DND-41 (cell line): ENCODE measurements at regions not wholly inside any gene's neighbourhood (a gene's known extent, or its start where the extent isn't known, plus 50 kb on each side); places are given as distances from the start of the nearest gene placed in this dataset.

Experiments used
- ATAC-seq: fragments of 200-7000 bp; cut with Tn5 transposase; 3 replicates; pipeline ENCODE4 v1.9.1; 2021; ENCODE audit warnings: low read depth; ENCODE audit not compliant: insufficient read depth
- DNase-seq: peaks from one replicate; pipeline ENCODE4 v3.0.0-alpha.2; 2020
- H2AFZ ChIP-seq: 2 replicates; pipeline ENCODE4 v1.6.0; 2012; ENCODE audit warnings: low read depth, low read length
- H3K27ac ChIP-seq: 2 replicates; pipeline ENCODE4 v1.5.1; 2012; ENCODE audit warnings: low read length, inconsistent platforms
- H3K27me3 ChIP-seq: fragments of 200-600 bp; sonication (generic); 2 replicates; pipeline ENCODE4 v1.6.0; 2012; ENCODE audit warnings: low read length, mild to moderate bottlenecking, inconsistent platforms; ENCODE audit not compliant: insufficient read depth, poor library complexity
- H3K36me3 ChIP-seq: 2 replicates; pipeline ENCODE4 v1.5.1; 2012; ENCODE audit warnings: low read length, inconsistent platforms; ENCODE audit not compliant: insufficient read depth
- H3K4me1 ChIP-seq: 2 replicates; pipeline ENCODE4 v1.5.1; 2012; ENCODE audit warnings: mild to moderate bottlenecking, low read length; ENCODE audit not compliant: insufficient read depth
- H3K4me2 ChIP-seq: 2 replicates; pipeline ENCODE4 v1.6.0; 2012; ENCODE audit warnings: mild to moderate bottlenecking, moderate library complexity, low read length, inconsistent platforms; ENCODE audit not compliant: insufficient read depth
- H3K4me3 ChIP-seq, 2 experiments: fragments of 200-600 bp in 1 of 2; shearing (Covaris generic) in 1 of 2; 2 replicates each; pipeline ENCODE4 v1.5.1; 2012 to 2016; ENCODE audit warnings: inconsistent platforms in 2 of 2, low read length in 2 of 2, mild to moderate bottlenecking in 2 of 2, low read depth in 1 of 2, moderate library complexity in 1 of 2
- H3K79me2 ChIP-seq: 2 replicates; pipeline ENCODE4 v1.6.0; 2012; ENCODE audit warnings: low read length, inconsistent platforms; ENCODE audit not compliant: insufficient read depth
- H3K9ac ChIP-seq: 2 replicates; pipeline ENCODE4 v1.6.0; 2012; ENCODE audit warnings: low read depth, mild to moderate bottlenecking, inconsistent platforms, low read length, moderate library complexity
- H3K9me3 ChIP-seq: 2 replicates; pipeline ENCODE4 v1.5.1; 2012; ENCODE audit warnings: low read length, moderate library complexity, mild to moderate bottlenecking, inconsistent platforms; ENCODE audit not compliant: insufficient read depth, severe bottlenecking
- H4K20me1 ChIP-seq: 2 replicates; pipeline ENCODE4 v1.6.0; 2012; ENCODE audit warnings: low read length; ENCODE audit not compliant: insufficient read depth
- CTCF ChIP-seq: IDR thresholded peaks from 2 replicates; pipeline ENCODE4 v1.5.1; 2012; ENCODE audit warnings: borderline replicate concordance, low read length, moderate library complexity, mild to moderate bottlenecking; ENCODE audit not compliant: poor library complexity, severe bottlenecking; ENCODE audit errors: extremely low read depth
- EZH2 ChIP-seq: IDR thresholded peaks from 3 replicates; pipeline ENCODE4 v1.6.1; 2012; ENCODE audit warnings: borderline replicate concordance, low read depth, mild to moderate bottlenecking, moderate library complexity, low read length, inconsistent platforms; ENCODE audit not compliant: severe bottlenecking

- Histone ChIP-seq H3K4me1 (peaks cover 22% of the 10 kb centered on the region), H3K27me3 (no peaks in the 10 kb centered on the region), H3K9me3 (no peaks in the 10 kb centered on the region), H3K27ac (peak overlapping the region; percentile 48), H3K36me3 (no peaks in the 10 kb centered on the region), H3K9ac (no peak overlapping the region; the same call in 1 of the 2 replicates), H2AFZ (no peak overlapping the region), H3K79me2 (no peaks in the 10 kb centered on the region), H3K4me2 (peak overlapping the region; percentile 6; the same call in 1 of the 2 replicates), H3K4me3 (no peak overlapping the region), H4K20me1 (no peaks in the 10 kb centered on the region)
- ATAC-seq (peak; percentile 28), DNase-seq (no peak)
- TF ChIP-seq EZH2 (no peak), CTCF (no peak)
Measured at GRCh38 chr9:81132796-81133195, 556.6 kb downstream of the TLE1 start.

DNA sequence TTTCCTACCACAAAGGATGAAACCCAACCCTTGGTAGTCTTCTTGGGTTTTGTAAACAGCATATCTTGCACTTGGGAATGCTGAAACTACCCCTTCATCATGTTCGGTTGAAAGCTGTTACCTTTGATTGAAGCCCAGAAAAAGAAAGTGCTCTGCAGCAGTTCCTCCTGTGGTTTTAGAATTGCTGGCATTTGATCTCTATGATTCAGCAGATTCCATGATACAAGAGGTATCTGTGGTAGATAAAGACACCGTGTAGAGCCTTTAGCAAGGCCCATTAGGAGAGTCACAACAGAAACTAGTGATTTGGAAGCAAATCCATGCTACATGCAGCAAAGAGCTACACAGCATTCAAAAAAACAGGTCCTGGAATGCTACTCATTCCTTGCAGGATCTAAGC, 557.0 kb downstream of the TLE1 start:
- Histone ChIP-seq H2AFZ (no peak overlapping the region), H3K4me3 (no peak overlapping the region), H3K4me2 (peak overlapping the region; percentile 6; the same call in 1 of the 2 replicates), H4K20me1 (no peaks in the 10 kb centered on the region), H3K36me3 (no peaks in the 10 kb centered on the region), H3K9ac (no peak overlapping the region; the same call in 1 of the 2 replicates), H3K79me2 (no peaks in the 10 kb centered on the region), H3K27me3 (no peaks in the 10 kb centered on the region), H3K4me1 (peaks cover 22% of the 10 kb centered on the region), H3K9me3 (no peaks in the 10 kb centered on the region), H3K27ac (peak overlapping the region; percentile 48)
- ATAC-seq = peak; percentile 97
- DNase-seq = peak; percentile 50
- TF ChIP-seq EZH2 (no peak), CTCF (no peak)

- Histone ChIP-seq H4K20me1 (no peaks in the 10 kb centered on the region), H2AFZ (no peak overlapping the region), H3K4me1 (peaks cover 27% of the 10 kb centered on the region), H3K4me2 (no peak overlapping the region), H3K4me3 (no peak overlapping the region), H3K36me3 (no peaks in the 10 kb centered on the region), H3K27ac (no peak overlapping the region), H3K9ac (no peak overlapping the region), H3K79me2 (no peaks in the 10 kb centered on the region), H3K9me3 (no peaks in the 10 kb centered on the region), H3K27me3 (no peaks in the 10 kb centered on the region)
- TF ChIP-seq CTCF = no peak
- no peak for TF ChIP-seq EZH2
- DNase-seq (no peak), ATAC-seq (no peak)
Measured at GRCh38 chr9:81128701-81129100, 560.6 kb downstream of the TLE1 start.
